Heart right ventricle (tissue), 16 donors: ENCODE measurements at regions not wholly inside any gene's neighbourhood (a gene's known extent, or its start where the extent isn't known, plus 50 kb on each side); places are given as distances from the start of the nearest gene placed in this dataset.

ENCODE experiments used
- ATAC-seq, 8 donors: fragments of 200-7000 bp; cut with Tn5 transposase; one replicate each; pipeline ENCODE4 v1.9.1; 2020; ENCODE audit warnings: mild to moderate bottlenecking in 8 of 8, moderate library complexity in 8 of 8, moderate number of reproducible peaks in 1 of 8
- DNase-seq, 2 donors: peaks; one replicate each; pipeline ENCODE4 v3.0.0-alpha.2; 2020
- H3K27ac ChIP-seq, 10 donors: fragments of 200-600 bp; sonication (generic) in 2 of 10; one replicate each; pipeline versions ENCODE4 v1.5.0 to v1.8.0; 2020 to 2022; ENCODE audit warnings: mild to moderate bottlenecking in 3 of 10
- H3K27me3 ChIP-seq, 7 donors: fragments of 200-600 bp; one replicate each; pipeline ENCODE4 v1.8.0; 2021 to 2022; ENCODE audit warnings: mild to moderate bottlenecking in 2 of 7
- H3K36me3 ChIP-seq, 9 donors: fragments of 200-600 bp; sonication (generic) in 1 of 9; one replicate each; pipeline versions ENCODE4 v1.5.0 to v1.8.0; 2020 to 2022; ENCODE audit warnings: mild to moderate bottlenecking in 2 of 9
- H3K4me1 ChIP-seq, 9 donors: fragments of 200-600 bp; sonication (generic) in 1 of 9; one replicate each; pipeline versions ENCODE4 v1.5.0 to v1.8.0; 2020 to 2022; ENCODE audit warnings: mild to moderate bottlenecking in 4 of 9
- H3K4me3 ChIP-seq, 10 donors: fragments of 200-600 bp; sonication (generic) in 2 of 10; one replicate each; pipeline versions ENCODE4 v1.5.0 to v1.8.0; 2020 to 2022; ENCODE audit warnings: mild to moderate bottlenecking in 7 of 10, moderate library complexity in 2 of 10
- H3K9me3 ChIP-seq, 11 donors: fragments of 200-600 bp in 10 of 11; sonication (generic) in 2 of 11; one replicate each; pipeline versions ENCODE4 v1.5.0 to v1.8.0; 2013 to 2022; ENCODE audit warnings: mild to moderate bottlenecking in 2 of 11, control low read depth in 1 of 11, moderate library complexity in 1 of 11
- WGBS, 2 donors: extraction: QIAGEN DNeasy Blood & Tissue Kit; methylation state at CpG; one replicate each; pipeline ENCODE4 v1.1.7; 2013; ENCODE audit warnings: inconsistent platforms in 1 of 2; 5-methylcytosine and 5-hydroxymethylcytosine counted together
- intact Hi-C, 10 donors: fragments of 100-400 bp; cut with DNase I; formaldehyde crosslinking; loops; one replicate each; pipeline versions ENCODE4 v1.11.1 to v1.14.2; 2022
- TF ChIP-seq, protein P1 (sequence below), 9 donors: fragments of 200-600 bp; sonication (generic) in 2 of 9; IDR thresholded peaks; one replicate each; pipeline versions ENCODE4 v1.5.0 to v1.8.0; 2021 to 2022; ENCODE audit warnings: antibody characterized with exemption in 9 of 9, mild to moderate bottlenecking in 5 of 9, moderate library complexity in 1 of 9
- donor health status: Arrhythmogenic right ventricular cardiomyopathy.
- donor health status: ischemic (EF 13 %, LVEDD 7.1; RV severe dilation, severe dysfunction).
- donor health status: healthy with polysubstance abuse.
- donor health status: DM: no; HTN: yes; CAD: no.
- donor health status: DM: no; HTN: no; CAD: no.
- donor health status: ischemic (EF 25% LVEDD 6.9; RV normal size, moderate dysfunction).
- donor health status: ischemic (EF 25% LVEDD 5.7; RV mildly dilated, moderate dysfunction).
- donor health status: healthy.
- donor health status: DM: yes; HTN: yes; CAD: no.
- donor health status: Ischemic cardiomyopathy.
- donor health status: ischemic (EF 35%, LVEDD 5.7; RV mildly dilated, moderate dysfunction).
- donor health status: nonischemic (EF 11% LVEDD 7.7; RV severe dilation, severe dysfunction).
- donor health status: DM: yes; HTN: yes; CAD: no.
- donor health status: PGD.
- donor health status: ischemic (EF 29% LVEDD 5.4; RV normal size, mild dysfunction).
- donor health status: nonischemic (EF 23%, LVEDD 6.1; RV moderate dilation, normal function).

- H3K4me3 ChIP-seq: no peak overlapping the region
- intact Hi-C loops: no loop called here
- peaks cover 0 to 11% (median 0%) of the 10 kb centered on the region in 7 donors for H3K27me3 ChIP-seq
- DNase-seq: no peak
- H3K4me1 ChIP-seq: no peaks in the 10 kb centered on the region
- TF ChIP-seq, protein P1, sequence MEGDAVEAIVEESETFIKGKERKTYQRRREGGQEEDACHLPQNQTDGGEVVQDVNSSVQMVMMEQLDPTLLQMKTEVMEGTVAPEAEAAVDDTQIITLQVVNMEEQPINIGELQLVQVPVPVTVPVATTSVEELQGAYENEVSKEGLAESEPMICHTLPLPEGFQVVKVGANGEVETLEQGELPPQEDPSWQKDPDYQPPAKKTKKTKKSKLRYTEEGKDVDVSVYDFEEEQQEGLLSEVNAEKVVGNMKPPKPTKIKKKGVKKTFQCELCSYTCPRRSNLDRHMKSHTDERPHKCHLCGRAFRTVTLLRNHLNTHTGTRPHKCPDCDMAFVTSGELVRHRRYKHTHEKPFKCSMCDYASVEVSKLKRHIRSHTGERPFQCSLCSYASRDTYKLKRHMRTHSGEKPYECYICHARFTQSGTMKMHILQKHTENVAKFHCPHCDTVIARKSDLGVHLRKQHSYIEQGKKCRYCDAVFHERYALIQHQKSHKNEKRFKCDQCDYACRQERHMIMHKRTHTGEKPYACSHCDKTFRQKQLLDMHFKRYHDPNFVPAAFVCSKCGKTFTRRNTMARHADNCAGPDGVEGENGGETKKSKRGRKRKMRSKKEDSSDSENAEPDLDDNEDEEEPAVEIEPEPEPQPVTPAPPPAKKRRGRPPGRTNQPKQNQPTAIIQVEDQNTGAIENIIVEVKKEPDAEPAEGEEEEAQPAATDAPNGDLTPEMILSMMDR (IDR thresholded peaks at IDR 0.05): no peak
- no peaks in the 10 kb centered on the region for H3K9me3 ChIP-seq
- ATAC-seq: no peak
- H3K27ac ChIP-seq: no peak overlapping the region
- H3K36me3 ChIP-seq: no peaks in the 10 kb centered on the region
- WGBS, 2 donors: 62 to 78% methylated on average over 5 of the region's 5 CpGs
Observed at GRCh38 chrX:96389281-96390047, 295.2 kb upstream of the DIAPH2 start.

DNA sequence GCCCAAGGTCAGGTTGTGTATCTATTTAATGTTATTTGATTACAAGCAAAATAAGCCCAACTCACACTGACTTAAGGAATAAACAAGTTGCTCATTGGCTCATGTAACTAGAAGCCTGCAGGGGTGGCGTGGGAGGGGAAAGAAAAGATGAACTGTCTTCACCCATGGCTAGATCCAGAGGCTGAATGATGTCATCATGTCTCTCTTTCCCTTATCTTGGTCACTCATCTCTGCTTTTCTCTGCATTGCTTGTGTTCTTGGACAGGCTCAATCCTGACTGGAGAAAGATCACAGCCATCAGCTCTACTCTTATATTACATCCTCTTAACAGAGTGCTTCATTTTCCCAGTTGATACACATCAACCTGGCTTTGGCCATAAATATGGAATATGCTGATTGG is 290.0 kb upstream of the DIAPH2 start:
- H3K27ac ChIP-seq: no peak overlapping the region
- H3K36me3 ChIP-seq: no peaks in the 10 kb centered on the region
- H3K27me3 ChIP-seq: peaks cover 0 to 17% (median 0%) of the 10 kb centered on the region in 7 donors
- H3K4me1 ChIP-seq: no peaks in the 10 kb centered on the region
- intact Hi-C loops: no loop called here
- 59 to 100% methylated on average over 1 of the region's 1 CpG for WGBS, 2 donors
- no peak overlapping the region for H3K4me3 ChIP-seq
- TF ChIP-seq, protein P1 (IDR thresholded peaks at IDR 0.05): no peak
- H3K9me3 ChIP-seq: no peaks in the 10 kb centered on the region
- ATAC-seq (no peak), DNase-seq (no peak)

DNA sequence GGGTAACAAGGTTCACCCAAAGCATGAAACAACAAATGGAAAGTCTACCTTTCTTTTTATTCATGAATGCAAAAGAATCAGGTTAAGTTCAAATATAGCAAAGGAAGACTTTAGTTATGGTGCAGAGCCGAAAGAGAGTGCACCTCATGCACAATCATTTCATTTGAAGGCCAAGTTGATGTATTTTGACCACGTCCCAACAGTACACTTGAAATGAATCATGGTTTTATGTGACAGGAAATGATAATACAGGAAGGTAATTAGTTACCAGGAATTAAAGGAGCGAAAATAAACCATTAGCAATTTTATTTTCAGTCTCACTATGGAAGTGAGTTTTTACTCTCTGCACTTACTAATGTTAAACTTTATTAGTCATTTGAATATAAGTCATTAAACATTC is 281.2 kb upstream of the DIAPH2 start:
- DNase-seq (no peak), ATAC-seq (no peak)
- Histone ChIP-seq H3K27ac (no peak overlapping the region), H3K36me3 (no peaks in the 10 kb centered on the region), H3K9me3 (no peaks in the 10 kb centered on the region), H3K4me3 (no peak overlapping the region), H3K4me1 (peaks cover 0 to 6% (median 0%) of the 10 kb centered on the region in 9 donors), H3K27me3 (peaks cover 0 to 35% (median 0%) of the 10 kb centered on the region in 7 donors)
- TF ChIP-seq, protein P1 (IDR thresholded peaks at IDR 0.05): no peak
- WGBS, 2 donors: 35 to 57% methylated on average over 3 of the region's 3 CpGs
- intact Hi-C loops: loop anchor here in 1 of 10 donors (10.0 kb wide), 1 partner anchor 61 kb away; no protein-coding TSS in a partner anchor

- ATAC-seq (no peak), DNase-seq (no peak)
- no peak overlapping the region for H3K27ac ChIP-seq
- H3K4me3 ChIP-seq: no peak overlapping the region
- intact Hi-C loops: loop anchor here in 1 of 10 donors (10.0 kb wide), 1 partner anchor 59 kb away; no protein-coding TSS in a partner anchor
- peaks cover 0 to 23% (median 0%) of the 10 kb centered on the region in 7 donors for H3K27me3 ChIP-seq
- peaks cover 0 to 6% (median 0%) of the 10 kb centered on the region in 9 donors for H3K4me1 ChIP-seq
- WGBS, 2 donors: 94 to 100% methylated on average over 1 of the region's 1 CpG
- TF ChIP-seq, protein P1 (IDR thresholded peaks at IDR 0.05): no peak
- H3K36me3 ChIP-seq: no peaks in the 10 kb centered on the region
- H3K9me3 ChIP-seq: no peaks in the 10 kb centered on the region
Observed at GRCh38 chrX:96405842-96406241, 278.8 kb upstream of the DIAPH2 start.
